ENCODE measurements at regions not wholly inside any gene's neighbourhood (a gene's known extent, or its start where the extent isn't known, plus 50 kb on each side); places are given as distances from the start of the nearest gene placed in this dataset.

DNA sequence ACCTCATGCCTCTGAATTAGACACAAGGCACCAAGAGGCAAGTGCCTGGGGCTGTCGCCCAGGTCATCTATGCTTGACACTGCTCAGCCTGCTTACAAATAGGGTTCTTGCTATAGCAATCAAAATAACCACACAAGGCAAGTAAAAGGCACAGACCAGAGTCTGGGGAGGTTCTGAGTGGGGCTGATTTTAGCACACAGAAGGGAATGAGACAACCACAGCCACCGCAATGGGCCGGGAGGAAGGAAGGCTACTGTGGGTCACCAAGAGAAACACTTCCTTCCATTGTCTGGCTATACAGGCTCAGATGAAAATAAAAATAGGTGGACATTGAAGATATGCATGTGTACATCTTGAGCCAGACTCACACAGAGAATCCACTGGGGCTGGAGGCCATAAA, 159.1 kb downstream of the DLEU7 start:
- Histone ChIP-seq H3K27me3 (no peaks in the 10 kb centered on the region), H3K9me3 (no peaks in the 10 kb centered on the region), H3K36me3 (no peaks in the 10 kb centered on the region), H3K27ac (no peak overlapping the region), H3K4me3 (no peak overlapping the region), H3K4me1 (peaks cover 0 to 9% (median 8%) of the 10 kb centered on the region in 3 donors)
- ATAC-seq (peak in 2 of 4 donors; percentile 65 to 78), FAIRE-seq (no peak), DNase-seq (peak in 1 of 6 donors; percentile 52)
- no peak for TF ChIP-seq CTCF (IDR thresholded peaks at IDR 0.05)
- intact Hi-C loops (cut with DNase I): no loop called here
- 87 to 88% methylated on average over 3 of the region's 3 CpGs for WGBS, 2 donors

DNA sequence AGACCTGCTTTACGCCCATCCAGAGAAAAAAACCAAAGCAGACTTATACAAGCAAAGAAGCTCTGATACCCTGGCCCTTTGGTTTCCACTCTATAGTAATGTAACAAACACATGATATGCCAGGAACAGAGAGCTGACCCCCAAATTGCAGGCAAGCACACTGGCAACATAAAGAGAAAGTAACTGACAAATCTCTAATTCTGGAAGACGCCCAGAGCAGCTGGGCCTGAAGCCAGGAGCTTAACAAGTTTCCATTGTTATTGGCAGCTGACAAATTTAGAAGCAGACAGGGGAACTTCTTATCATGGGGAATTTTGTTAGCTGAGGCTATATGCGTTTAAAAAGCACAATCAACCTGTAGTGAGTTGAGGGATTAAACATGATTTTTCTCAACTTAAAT, 158.0 kb downstream of the DLEU7 start:
- intact Hi-C loops (cut with DNase I): no loop called here
- H3K27ac ChIP-seq: peak overlapping the region in 1 of 4 donors; percentile 19
- no peaks in the 10 kb centered on the region for H3K9me3 ChIP-seq
- ATAC-seq: peak in 3 of 4 donors; percentile 42 to 74 (median 70)
- H3K4me3 ChIP-seq: no peak overlapping the region
- no peaks in the 10 kb centered on the region for H3K36me3 ChIP-seq
- DNase-seq: peak in 4 of 6 donors; percentile 23 to 61 (median 42)
- 32 to 34% methylated on average over 3 of the region's 3 CpGs for WGBS, 2 donors
- peaks cover 0 to 9% (median 8%) of the 10 kb centered on the region in 3 donors for H3K4me1 ChIP-seq
- no peak for TF ChIP-seq CTCF (IDR thresholded peaks at IDR 0.05)
- no peaks in the 10 kb centered on the region for H3K27me3 ChIP-seq
- FAIRE-seq: no peak

- DNase-seq (no peak), ATAC-seq (no peak), FAIRE-seq (no peak)
- intact Hi-C loops (cut with DNase I): no loop called here
- no peak for TF ChIP-seq CTCF (IDR thresholded peaks at IDR 0.05)
- Histone ChIP-seq H3K27ac (peak overlapping the region in 1 of 4 donors; percentile 19), H3K27me3 (no peaks in the 10 kb centered on the region), H3K36me3 (no peaks in the 10 kb centered on the region), H3K9me3 (no peaks in the 10 kb centered on the region), H3K4me3 (no peak overlapping the region), H3K4me1 (peaks cover 0 to 9% (median 8%) of the 10 kb centered on the region in 3 donors)
- WGBS, 2 donors: 38 to 41% methylated on average over 5 of the region's 5 CpGs
These were observed 157.5 kb downstream of the DLEU7 start for GRCh38 chr13:50685956-50686355.

DNA sequence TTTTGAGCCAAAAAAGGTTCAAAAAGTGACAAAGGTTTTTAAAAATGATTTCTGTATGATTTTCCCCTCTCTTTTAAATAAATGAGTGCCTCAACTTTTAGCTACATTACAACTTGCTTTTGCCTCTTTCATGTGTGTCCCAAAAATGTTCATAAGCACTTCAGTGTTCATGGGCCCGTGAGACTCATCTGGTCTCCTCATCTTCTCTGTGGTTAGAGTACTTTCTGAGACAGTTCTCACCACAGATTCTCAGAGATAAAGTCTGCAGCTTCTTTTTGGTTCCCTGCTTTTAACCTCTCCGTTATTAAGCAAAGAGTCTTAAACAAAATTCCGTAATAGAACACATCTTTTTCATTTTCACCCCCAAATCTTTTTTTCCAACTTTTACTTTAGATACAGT, 156.9 kb downstream of the DLEU7 start:
- Histone ChIP-seq H3K27me3 (no peaks in the 10 kb centered on the region), H3K36me3 (no peaks in the 10 kb centered on the region), H3K27ac (no peak overlapping the region), H3K9me3 (no peaks in the 10 kb centered on the region), H3K4me3 (no peak overlapping the region), H3K4me1 (peaks cover 0 to 9% (median 8%) of the 10 kb centered on the region in 3 donors)
- DNase-seq (no peak), FAIRE-seq (no peak), ATAC-seq (no peak)
- 93 to 94% methylated on average over 3 of the region's 3 CpGs for WGBS, 2 donors
- intact Hi-C loops (cut with DNase I): no loop called here
- TF ChIP-seq CTCF (IDR thresholded peaks at IDR 0.05): no peak

GRCh38 chr13:50687545-50687944, 155.9 kb downstream of the DLEU7 start:
- no peak for ATAC-seq
- no peak for FAIRE-seq
- Histone ChIP-seq H3K27ac (no peak overlapping the region), H3K9me3 (no peaks in the 10 kb centered on the region), H3K4me3 (no peak overlapping the region), H3K36me3 (no peaks in the 10 kb centered on the region), H3K4me1 (peaks cover 0 to 9% (median 8%) of the 10 kb centered on the region in 3 donors), H3K27me3 (no peaks in the 10 kb centered on the region)
- no peak for TF ChIP-seq CTCF (IDR thresholded peaks at IDR 0.05)
- intact Hi-C loops (cut with DNase I): no loop called here
- 96% methylated on average over 4 of the region's 4 CpGs for WGBS, 2 donors
- DNase-seq: no peak

Data from pancreas (tissue), 10 donors.